GM12878 (cell line): ENCODE measurements at regions not wholly inside any gene's neighbourhood (a gene's known extent, or its start where the extent isn't known, plus 50 kb on each side); places are given as distances from the start of the nearest gene placed in this dataset.

Experiments used
- ATAC-seq: fragments of 200-7000 bp; cut with Tn5 transposase; 3 replicates; pipeline ENCODE4 v1.9.1; 2020; ENCODE audit warnings: mild to moderate bottlenecking, moderate library complexity
- BruUV-seq: library from RNA; stranded (reverse); fragments of 400-500 nt; replicated peaks from 2 replicates; lab custom pipeline; 2021; lab: Mats Ljungman, UMichigan
- CTCF ChIA-PET: fragments of 300-600 bp; sonication (Branson Sonifier 250); formaldehyde crosslinking; extraction: SDS; loops from one replicate; lab custom pipeline; 2021; ENCODE audit warnings: inconsistent platforms; lab: Yijun Ruan, JAX
- POLR2A ChIA-PET: fragments of 350-600 bp; formaldehyde crosslinking; extraction: SDS; loops from one replicate; lab custom pipeline; 2021; ENCODE audit warnings: inconsistent platforms; lab: Charles Lee
- RAD21 ChIA-PET: fragments of 300-600 bp; sonication (Branson Sonifier 250); formaldehyde crosslinking; loops from one replicate; lab custom pipeline; 2023; ENCODE audit warnings: antibody characterized with exemption; ENCODE audit not compliant: unreplicated experiment; lab: Charles Lee
- SMC1A ChIA-PET: fragments of 300-600 bp; sonication (Branson Sonifier 250); formaldehyde crosslinking; loops from one replicate; lab custom pipeline; 2023; ENCODE audit not compliant: unreplicated experiment, uncharacterized antibody; lab: Charles Lee
- DNase-seq: peaks from one replicate; pipeline ENCODE4 v3.0.0-alpha.2; 2011; ENCODE audit warnings: low read depth, low spot score
- FAIRE-seq: peaks from 3 replicates; lab custom pipeline; 2011; peaks lifted over from hg19 to GRCh38; lab: Jason Lieb, UNC
- H2AFZ ChIP-seq: 2 replicates; pipeline ENCODE4 v1.6.0; 2011; ENCODE audit warnings: low read depth, low read length, control low read depth; ENCODE audit not compliant: control insufficient read depth
- H3K27ac ChIP-seq: 2 replicates; pipeline ENCODE4 v1.5.1; 2011; ENCODE audit warnings: control low read depth; ENCODE audit not compliant: control insufficient read depth, insufficient read depth
- H3K27me3 ChIP-seq, 2 experiments: replicated peaks in 1 of 2; 2 replicates each; pipeline versions ENCODE4 v1.6.0 to v1.6.1; 2011; ENCODE audit warnings: low read length in 1 of 2; ENCODE audit not compliant: control insufficient read depth in 2 of 2, insufficient read depth in 2 of 2
- H3K36me3 ChIP-seq, 2 experiments: 2 replicates each; pipeline ENCODE4 v1.5.1; 2011; ENCODE audit warnings: low read length in 1 of 2; ENCODE audit not compliant: control insufficient read depth in 2 of 2, insufficient read depth in 2 of 2
- H3K4me1 ChIP-seq: 2 replicates; pipeline ENCODE4 v1.6.1; 2011; ENCODE audit warnings: mild to moderate bottlenecking, low read length, moderate library complexity, mixed read lengths; ENCODE audit not compliant: control insufficient read depth, insufficient read depth
- H3K4me2 ChIP-seq: 2 replicates; pipeline ENCODE4 v1.6.0; 2011; ENCODE audit warnings: control low read depth; ENCODE audit not compliant: control insufficient read depth, insufficient read depth
- H3K4me3 ChIP-seq: fragments of 200-600 bp; sonication (generic); 2 replicates; pipeline ENCODE4 v1.5.1; 2016
- H3K79me2 ChIP-seq: 2 replicates; pipeline ENCODE4 v1.6.0; 2011; ENCODE audit warnings: low read length; ENCODE audit not compliant: control insufficient read depth, insufficient read depth
- H3K9ac ChIP-seq: 2 replicates; pipeline ENCODE4 v1.8.0; 2011; ENCODE audit warnings: low read length, control low read depth, mixed read lengths; ENCODE audit not compliant: control insufficient read depth, insufficient read depth
- H3K9me3 ChIP-seq: replicated peaks from 3 replicates; pipeline ENCODE4 v1.5.1; 2011; ENCODE audit warnings: mild to moderate bottlenecking, low read length; ENCODE audit not compliant: control insufficient read depth, insufficient read depth
- H4K20me1 ChIP-seq: 2 replicates; pipeline ENCODE4 v1.6.0; 2011; ENCODE audit not compliant: control insufficient read depth, insufficient read depth
- ATF7 ChIP-seq: fragments of 450-650 bp; IDR thresholded peaks from 2 replicates; pipeline ENCODE4 v1.6.1; 2016; ENCODE audit warnings: low read depth, mild to moderate bottlenecking
- BACH1 ChIP-seq: fragments of 450-650 bp; IDR thresholded peaks from 2 replicates; pipeline ENCODE4 v1.6.1; 2017; ENCODE audit warnings: mild to moderate bottlenecking, borderline replicate concordance
- CBX5 ChIP-seq: sonication (generic); IDR thresholded peaks from 2 replicates; pipeline ENCODE4 v1.6.1; 2016; ENCODE audit warnings: low read depth, moderate library complexity, mild to moderate bottlenecking, inconsistent platforms
- CHD1 ChIP-seq: IDR thresholded peaks from 2 replicates; pipeline ENCODE4 v1.6.1; 2012; ENCODE audit warnings: low read depth, low read length, improper control_type of control experiment
- FOXK2 ChIP-seq: fragments of 450-650 bp; IDR thresholded peaks from 2 replicates; pipeline ENCODE4 v1.6.1; 2017; ENCODE audit warnings: mild to moderate bottlenecking, moderate library complexity
- GABPA ChIP-seq: IDR thresholded peaks from 2 replicates; pipeline ENCODE4 v1.6.1; 2014; ENCODE audit warnings: antibody characterized with exemption, low read depth, mild to moderate bottlenecking, inconsistent platforms
- GATAD2B ChIP-seq: fragments of 450-650 bp; conservative IDR thresholded peaks from 2 replicates; pipeline ENCODE4 v1.6.1; 2017; ENCODE audit warnings: low read depth, mild to moderate bottlenecking, moderate library complexity
- JUND ChIP-seq: IDR thresholded peaks from 2 replicates; pipeline ENCODE4 v1.6.1; 2012; ENCODE audit warnings: low read depth, mild to moderate bottlenecking, low read length, improper control_type of control experiment, moderate library complexity
- KAT2A ChIP-seq: conservative IDR thresholded peaks from 2 replicates; pipeline ENCODE4 v1.6.1; 2011; ENCODE audit warnings: low read depth, low read length; ENCODE audit not compliant: control insufficient read depth
- LARP7 ChIP-seq: fragments of 450-650 bp; IDR thresholded peaks from 2 replicates; pipeline ENCODE4 v1.6.1; 2017; ENCODE audit warnings: mild to moderate bottlenecking
- NR2F1 ChIP-seq: fragments of 450-650 bp; conservative IDR thresholded peaks from 2 replicates; pipeline ENCODE4 v1.6.1; 2017; ENCODE audit warnings: mild to moderate bottlenecking
- PAX8 ChIP-seq: fragments of 450-650 bp; IDR thresholded peaks from 2 replicates; pipeline ENCODE4 v1.6.1; 2017; ENCODE audit warnings: mild to moderate bottlenecking, moderate library complexity
- POLR2A ChIP-seq: IDR thresholded peaks from 2 replicates; pipeline ENCODE4 v1.6.1; 2011; ENCODE audit warnings: low read depth, mild to moderate bottlenecking, low read length
- POLR2AphosphoS5 ChIP-seq: IDR thresholded peaks from 2 replicates; pipeline ENCODE4 v1.6.1; 2011; ENCODE audit warnings: mild to moderate bottlenecking, low read length, inconsistent platforms
- SIN3A ChIP-seq: IDR thresholded peaks from 2 replicates; pipeline ENCODE4 v1.6.1; 2012; ENCODE audit warnings: low read depth, low read length, improper control_type of control experiment
- SPI1 ChIP-seq: IDR thresholded peaks from 2 replicates; pipeline ENCODE4 v1.6.1; 2011; ENCODE audit warnings: low read depth, mild to moderate bottlenecking, low read length, moderate library complexity, borderline replicate concordance; ENCODE audit not compliant: insufficient read depth
- SUPT20H ChIP-seq: IDR thresholded peaks from 2 replicates; pipeline ENCODE4 v1.6.1; 2011; ENCODE audit warnings: low read depth, mild to moderate bottlenecking, low read length, moderate library complexity, borderline replicate concordance; ENCODE audit not compliant: control insufficient read depth
- YY1 ChIP-seq: IDR thresholded peaks from 2 replicates; pipeline ENCODE4 v1.6.1; 2011; ENCODE audit warnings: low read depth, mild to moderate bottlenecking, low read length
- ZNF384 ChIP-seq: IDR thresholded peaks from 2 replicates; pipeline ENCODE4 v1.6.1; 2012; ENCODE audit warnings: low read depth, mild to moderate bottlenecking, low read length, improper control_type of control experiment, borderline replicate concordance
- WGBS: methylation state at CpG from one replicate; pipeline ENCODE4 v1.1.6; 2016; ENCODE audit warnings: low lambda C conversion rate; ENCODE audit not compliant: insufficient replicate concordance, insufficient coverage; ENCODE audit errors: missing lambda C conversion rate; 5-methylcytosine and 5-hydroxymethylcytosine counted together
- in situ Hi-C: fragments of 300-500 bp; cut with MboI; formaldehyde crosslinking; loops from 9 replicates; pipeline ENCODE4 v1.14.3; 2018; ENCODE audit warnings: mixed read lengths
- intact Hi-C: fragments of 100-400 bp; cut with micrococcal nuclease; formaldehyde crosslinking; loops from one replicate; pipeline ENCODE4 v1.14.2; 2022; ENCODE audit not compliant: unreplicated experiment
- TF ChIP-seq, protein P1 (sequence below): fragments of 450-650 bp; IDR thresholded peaks from 2 replicates; pipeline ENCODE4 v1.6.1; 2016; ENCODE audit warnings: mild to moderate bottlenecking

DNA sequence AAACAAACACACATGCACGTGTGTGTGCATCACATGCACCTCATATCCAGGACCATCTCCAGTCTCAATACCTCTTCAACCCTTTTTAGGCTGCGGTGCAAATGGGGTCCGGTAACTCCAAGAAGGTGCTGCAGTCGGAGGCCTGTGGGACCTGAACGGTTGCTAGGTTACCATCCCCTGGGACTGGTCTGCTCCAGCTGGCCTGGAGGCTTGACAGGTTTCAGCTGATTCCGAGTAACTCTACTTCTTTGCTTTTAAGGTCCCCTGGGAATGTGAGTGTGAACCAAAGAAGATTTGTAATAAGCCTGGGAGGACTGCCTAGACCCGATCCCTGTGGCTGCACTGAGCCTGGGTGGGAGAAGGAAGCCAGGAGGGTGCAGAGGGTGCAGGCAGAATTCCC is 117.5 kb downstream of the CCNA1 start:
- FAIRE-seq: no peak
- WGBS: 15% methylated on average over 7 of the region's 7 CpGs
- Histone ChIP-seq H3K9ac (no peak overlapping the region), H4K20me1 (no peaks in the 10 kb centered on the region), H3K4me3 (no peak overlapping the region), H3K4me1 (no peaks in the 10 kb centered on the region), H3K9me3 (no peaks in the 10 kb centered on the region; the same call in 2 of the 3 replicates), H3K36me3 (no peaks in the 10 kb centered on the region), H2AFZ (no peak overlapping the region), H3K27me3 (no peaks in the 10 kb centered on the region; a peak in 1 of 4 replicates), H3K4me2 (no peak overlapping the region), H3K27ac (no peak overlapping the region), H3K79me2 (no peaks in the 10 kb centered on the region)
- ChIA-PET RAD21 (no interaction called here), CTCF (no interaction called here), POLR2A (no interaction called here), SMC1A (no interaction called here)
- ATAC-seq: no peak
- in situ Hi-C loops: no loop called here
- no TSS peak for BruUV-seq
- intact Hi-C loops: no loop called here
- no peak for DNase-seq
- no peak for TF ChIP-seq YY1
- TF ChIP-seq CBX5: no peak
- TF ChIP-seq GATAD2B: no peak

DNA sequence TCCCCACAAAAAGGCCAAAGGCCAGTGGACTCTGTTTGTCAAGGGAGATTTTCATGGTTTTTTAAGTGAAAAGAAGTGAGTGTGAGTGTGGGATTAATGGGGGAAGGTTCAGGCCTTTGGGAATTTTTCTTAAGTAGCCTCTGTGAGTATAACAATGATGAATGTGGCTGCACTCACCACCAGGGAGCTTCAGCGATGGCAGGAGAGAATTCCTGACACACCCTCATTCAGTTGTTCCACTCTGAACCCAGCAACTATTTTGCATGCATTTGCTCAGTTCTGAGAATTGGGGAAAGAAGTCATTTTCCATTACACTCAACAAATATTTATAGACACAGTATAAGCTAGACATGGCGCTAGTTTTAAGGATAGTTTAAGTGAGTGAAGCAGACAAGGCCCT is 117.9 kb downstream of the CCNA1 start:
- no TSS peak for BruUV-seq
- Histone ChIP-seq H3K9ac (no peak overlapping the region), H3K79me2 (no peaks in the 10 kb centered on the region), H4K20me1 (no peaks in the 10 kb centered on the region), H3K27ac (no peak overlapping the region), H3K4me2 (no peak overlapping the region), H3K4me3 (no peak overlapping the region), H3K4me1 (no peaks in the 10 kb centered on the region), H3K36me3 (no peaks in the 10 kb centered on the region), H3K9me3 (no peaks in the 10 kb centered on the region; the same call in 2 of the 3 replicates), H2AFZ (no peak overlapping the region), H3K27me3 (no peaks in the 10 kb centered on the region; a peak in 1 of 4 replicates)
- DNase-seq (no peak), FAIRE-seq (no peak), ATAC-seq (no peak)
- in situ Hi-C loops: no loop called here
- ChIA-PET CTCF (no interaction called here), SMC1A (no interaction called here), POLR2A (no interaction called here), RAD21 (no interaction called here)
- intact Hi-C loops: no loop called here
- 2% methylated on average over 2 of the region's 2 CpGs for WGBS
- TF ChIP-seq POLR2AphosphoS5 (no peak), JUND (no peak), POLR2A (no peak), PAX8 (no peak), CHD1 (no peak), SIN3A (no peak), LARP7 (no peak), GABPA (no peak), ZNF384 (no peak), SPI1 (no peak), BACH1 (no peak), NR2F1 (no peak), FOXK2 (no peak), SUPT20H (no peak), KAT2A (no peak), ATF7 (no peak)
- TF ChIP-seq, protein P1, sequence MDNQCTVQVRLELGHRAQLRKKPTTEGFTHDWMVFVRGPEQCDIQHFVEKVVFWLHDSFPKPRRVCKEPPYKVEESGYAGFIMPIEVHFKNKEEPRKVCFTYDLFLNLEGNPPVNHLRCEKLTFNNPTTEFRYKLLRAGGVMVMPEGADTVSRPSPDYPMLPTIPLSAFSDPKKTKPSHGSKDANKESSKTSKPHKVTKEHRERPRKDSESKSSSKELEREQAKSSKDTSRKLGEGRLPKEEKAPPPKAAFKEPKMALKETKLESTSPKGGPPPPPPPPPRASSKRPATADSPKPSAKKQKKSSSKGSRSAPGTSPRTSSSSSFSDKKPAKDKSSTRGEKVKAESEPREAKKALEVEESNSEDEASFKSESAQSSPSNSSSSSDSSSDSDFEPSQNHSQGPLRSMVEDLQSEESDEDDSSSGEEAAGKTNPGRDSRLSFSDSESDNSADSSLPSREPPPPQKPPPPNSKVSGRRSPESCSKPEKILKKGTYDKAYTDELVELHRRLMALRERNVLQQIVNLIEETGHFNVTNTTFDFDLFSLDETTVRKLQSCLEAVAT: no peak
